Activated CD8-positive, alpha-beta memory T cell treated with anti-CD3 and anti-CD28 coated beads for 36 hours (primary cell): ENCODE measurements at regions not wholly inside any gene's neighbourhood (a gene's known extent, or its start where the extent isn't known, plus 50 kb on each side); places are given as distances from the start of the nearest gene placed in this dataset.

Experiments
- CTCF ChIA-PET: fragments of 350-600 bp; sonication (Branson Sonifier 250); formaldehyde crosslinking; loops from one replicate; lab custom pipeline; 2021; ENCODE audit warnings: antibody characterized with exemption; lab: Charles Lee
- POLR2A ChIA-PET: fragments of 350-600 bp; sonication (Branson Sonifier 250); formaldehyde crosslinking; loops from one replicate; lab custom pipeline; 2021; ENCODE audit warnings: antibody characterized with exemption; lab: Charles Lee

DNA sequence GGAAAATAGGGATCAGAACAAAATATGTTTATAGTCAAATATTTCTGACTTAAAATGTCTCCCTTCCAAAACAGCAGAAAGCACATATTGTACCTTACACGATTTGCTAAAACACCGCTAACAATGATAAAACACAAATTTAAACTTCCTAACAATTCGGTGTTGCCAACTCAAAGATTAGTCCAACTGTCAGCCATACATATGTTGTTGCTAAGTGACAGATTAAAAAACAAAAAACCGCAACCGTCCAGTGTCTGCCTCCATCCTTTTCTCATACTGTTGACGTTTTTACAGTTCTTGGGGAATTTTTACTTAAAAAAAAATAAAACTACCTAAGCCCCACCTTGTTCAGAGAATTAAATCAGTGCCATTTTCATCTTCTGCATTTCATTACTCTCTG is 118.0 kb downstream of the RAB11FIP2 start:
- POLR2A ChIA-PET, result no interaction called here

DNA sequence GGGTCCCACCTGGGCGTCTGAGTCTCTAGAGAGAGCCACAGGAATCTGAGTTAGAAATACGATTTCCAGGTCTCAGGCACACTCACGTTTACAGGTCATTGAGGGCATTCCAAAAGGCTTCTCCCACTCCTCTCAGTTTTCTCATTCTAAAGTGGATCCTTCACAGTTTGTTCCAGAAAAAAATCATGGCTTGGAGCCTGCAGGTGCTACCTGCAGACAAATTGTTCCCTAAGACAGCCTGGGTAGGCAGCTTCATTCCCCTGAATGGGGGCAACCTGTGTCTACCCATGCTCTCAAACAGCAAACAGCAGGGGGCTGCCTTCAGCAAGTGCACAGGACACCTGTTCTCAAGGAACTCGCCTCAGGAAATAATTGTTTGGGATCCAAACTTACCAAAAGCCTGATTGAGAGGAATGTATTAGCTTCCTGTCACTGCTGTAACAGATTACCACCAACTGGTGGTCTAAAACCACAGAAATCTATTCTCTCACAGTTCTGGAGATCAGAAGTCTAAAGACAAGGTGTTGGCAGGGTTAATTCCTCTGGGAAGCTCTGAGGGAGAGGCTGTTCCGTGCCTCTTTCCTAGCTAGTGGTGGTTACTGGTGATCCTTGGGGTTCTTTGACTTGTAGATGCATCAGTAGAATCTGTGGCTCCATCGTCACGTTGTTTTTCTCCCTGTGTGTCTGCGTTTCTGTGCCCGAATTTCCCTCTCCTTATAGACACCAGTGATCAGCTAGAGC is 117.2 kb downstream of the RAB11FIP2 start:
- POLR2A ChIA-PET, result no interaction called here
- CTCF ChIA-PET, result no interaction called here

More for the DNA sequence above, 118.0 kb downstream of the RAB11FIP2 start:
- CTCF ChIA-PET, result no interaction called here

DNA sequence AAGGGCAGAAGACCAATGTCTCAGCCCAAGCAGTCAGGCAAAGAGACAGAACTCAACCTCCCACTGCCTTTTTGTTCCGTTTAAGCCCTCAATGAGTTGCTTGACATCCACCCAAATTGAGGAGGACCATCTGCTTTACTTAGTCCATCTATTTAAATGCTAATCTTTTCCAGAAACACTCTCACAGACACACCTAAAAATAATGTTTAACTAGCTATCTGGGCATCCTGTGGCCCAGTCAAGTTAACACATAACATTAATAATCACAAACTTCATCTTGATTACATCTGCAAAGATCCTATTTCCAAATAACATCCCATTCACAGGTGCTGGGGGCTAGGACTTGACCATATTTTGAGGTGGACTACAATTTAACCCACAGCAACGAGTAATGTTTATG is 115.7 kb downstream of the RAB11FIP2 start:
- ChIA-PET POLR2A (no interaction called here), CTCF (no interaction called here)

DNA sequence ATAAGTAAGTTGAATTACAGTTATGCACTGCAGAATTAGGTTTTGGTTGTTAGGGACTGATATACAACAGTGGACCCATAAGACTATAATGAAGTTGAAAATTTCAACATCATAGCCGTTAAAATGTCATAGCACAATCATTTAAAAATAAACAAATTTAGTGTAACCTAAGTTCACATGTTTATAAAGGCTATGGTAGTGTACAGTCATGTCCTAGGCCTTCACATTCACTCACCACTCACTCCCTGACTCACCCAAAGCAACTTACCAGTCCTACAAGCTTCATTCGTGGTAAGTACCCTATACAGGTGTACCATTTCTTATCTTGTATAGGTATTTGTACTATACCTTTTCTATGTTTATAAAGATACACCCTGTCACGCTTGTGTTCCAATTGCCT is 113.7 kb downstream of the RAB11FIP2 start:
- POLR2A ChIA-PET, result no interaction called here
- CTCF ChIA-PET, result no interaction called here

DNA sequence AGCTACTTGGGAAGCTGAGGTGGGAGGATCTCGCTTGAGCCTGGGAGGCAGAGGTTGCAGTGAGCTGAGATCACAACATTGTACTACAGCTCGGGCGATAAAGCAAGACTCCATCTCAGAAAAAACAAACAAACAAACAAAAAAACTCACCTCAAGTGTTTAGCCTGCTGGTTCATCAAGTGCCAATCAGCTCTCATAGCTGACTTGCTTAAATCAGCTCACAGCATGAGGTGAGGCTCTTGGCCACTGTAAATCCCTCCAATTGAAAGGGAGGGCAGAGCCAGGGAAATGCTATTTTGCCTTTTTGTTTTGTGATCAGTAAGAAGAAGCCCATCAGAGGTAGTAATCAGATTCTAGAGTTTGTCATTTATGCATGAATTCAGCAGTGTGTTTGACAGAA is 112.3 kb downstream of the RAB11FIP2 start:
- POLR2A ChIA-PET, result no interaction called here
- CTCF ChIA-PET, result no interaction called here

DNA sequence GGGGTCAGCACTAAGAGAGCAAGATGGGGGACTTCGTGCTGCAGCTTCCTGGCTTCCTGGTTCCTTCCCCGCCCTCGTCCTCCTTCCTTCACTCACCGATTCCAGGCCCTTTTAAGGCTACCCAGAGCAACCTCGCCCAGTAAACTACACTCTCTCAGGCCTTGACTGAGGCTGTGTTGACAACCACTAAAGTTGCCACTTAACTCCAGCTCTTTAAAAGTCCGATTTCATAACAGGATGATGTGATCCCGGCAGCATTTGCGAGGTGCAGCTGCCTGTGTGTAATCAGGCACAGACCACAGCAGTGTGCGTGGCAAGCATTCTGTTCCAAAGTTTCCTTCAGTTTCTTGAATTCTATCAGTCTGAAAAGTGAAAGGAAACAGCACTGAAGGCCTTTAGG is 110.6 kb downstream of the RAB11FIP2 start:
- ChIA-PET POLR2A (no interaction called here), CTCF (no interaction called here)

DNA sequence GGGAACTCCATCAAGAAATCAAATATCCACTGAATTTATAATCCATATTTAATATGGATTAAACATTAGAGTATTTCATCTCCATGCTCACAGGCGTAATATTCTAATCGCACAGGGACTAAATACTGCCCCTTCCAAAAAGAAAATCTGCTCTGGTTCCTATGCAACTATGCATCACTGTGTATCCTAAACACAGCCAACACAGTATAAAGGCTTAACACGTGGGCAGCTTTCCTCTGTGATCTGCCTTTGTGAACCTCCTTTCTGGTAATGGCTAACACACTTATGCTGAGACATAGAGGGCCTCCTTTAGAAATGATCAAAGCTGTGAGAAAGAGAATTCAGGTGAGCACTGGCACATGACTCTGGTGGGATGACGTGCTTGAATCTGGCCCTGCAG is 110.2 kb downstream of the RAB11FIP2 start:
- ChIA-PET POLR2A (no interaction called here), CTCF (no interaction called here)

DNA sequence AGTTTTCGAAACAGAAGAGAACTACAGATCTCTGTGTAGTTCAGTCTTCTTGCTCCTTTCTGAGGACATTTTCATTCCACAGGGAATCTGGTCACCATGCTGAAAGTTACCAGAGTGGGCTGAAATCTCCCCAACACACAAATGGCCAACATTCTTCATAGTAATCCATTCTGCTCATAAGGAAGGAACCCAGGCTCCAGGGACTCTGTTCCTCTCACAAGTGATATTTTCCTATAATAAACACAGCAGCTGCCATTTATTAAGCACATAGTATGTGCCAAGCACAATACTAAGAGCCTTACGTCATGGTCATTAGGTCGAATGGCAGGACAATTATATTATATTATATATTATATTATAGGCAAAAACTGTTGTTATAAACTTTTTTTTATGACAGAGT is 109.8 kb downstream of the RAB11FIP2 start:
- ChIA-PET CTCF (no interaction called here), POLR2A (no interaction called here)

DNA sequence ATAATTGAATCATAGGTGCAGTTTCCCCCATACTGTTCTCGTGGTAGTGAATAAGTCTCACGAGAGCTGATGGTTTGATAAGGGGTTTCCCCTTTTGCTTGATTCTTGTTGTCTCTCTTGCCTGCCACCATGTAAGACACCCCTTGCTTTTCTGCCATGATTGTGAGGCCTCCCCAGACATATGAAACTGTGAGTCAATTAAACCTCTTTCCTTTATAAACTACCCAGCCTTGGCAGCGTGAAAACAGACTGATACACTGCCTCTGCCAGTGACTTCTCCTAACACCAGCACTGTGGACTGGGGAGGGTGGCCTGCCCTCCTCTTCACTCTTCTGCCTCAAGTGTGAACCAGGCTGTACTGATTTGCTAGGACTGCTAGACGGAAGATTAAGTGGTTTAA is 108.6 kb downstream of the RAB11FIP2 start:
- ChIA-PET POLR2A (no interaction called here), CTCF (no interaction called here)

DNA sequence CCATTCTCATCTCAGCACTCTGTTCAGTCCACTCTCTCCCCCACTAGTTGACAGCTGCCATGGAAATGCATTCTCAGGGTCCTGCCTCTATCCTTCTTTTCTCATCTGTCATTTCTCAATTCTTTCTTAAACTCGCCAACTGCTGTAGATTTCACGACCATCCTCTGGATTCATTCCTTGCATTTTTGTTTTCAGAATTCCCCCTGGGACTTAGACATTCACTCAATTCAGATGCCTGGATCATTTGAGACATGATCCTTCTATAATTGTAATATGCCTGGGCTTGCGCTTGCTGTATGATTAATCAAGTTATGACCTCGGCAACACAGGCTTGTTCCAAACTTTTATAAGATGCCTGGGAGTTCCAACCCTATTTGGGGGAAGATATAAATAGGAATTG is 104.5 kb downstream of the RAB11FIP2 start:
- ChIA-PET CTCF (no interaction called here), POLR2A (no interaction called here)

DNA sequence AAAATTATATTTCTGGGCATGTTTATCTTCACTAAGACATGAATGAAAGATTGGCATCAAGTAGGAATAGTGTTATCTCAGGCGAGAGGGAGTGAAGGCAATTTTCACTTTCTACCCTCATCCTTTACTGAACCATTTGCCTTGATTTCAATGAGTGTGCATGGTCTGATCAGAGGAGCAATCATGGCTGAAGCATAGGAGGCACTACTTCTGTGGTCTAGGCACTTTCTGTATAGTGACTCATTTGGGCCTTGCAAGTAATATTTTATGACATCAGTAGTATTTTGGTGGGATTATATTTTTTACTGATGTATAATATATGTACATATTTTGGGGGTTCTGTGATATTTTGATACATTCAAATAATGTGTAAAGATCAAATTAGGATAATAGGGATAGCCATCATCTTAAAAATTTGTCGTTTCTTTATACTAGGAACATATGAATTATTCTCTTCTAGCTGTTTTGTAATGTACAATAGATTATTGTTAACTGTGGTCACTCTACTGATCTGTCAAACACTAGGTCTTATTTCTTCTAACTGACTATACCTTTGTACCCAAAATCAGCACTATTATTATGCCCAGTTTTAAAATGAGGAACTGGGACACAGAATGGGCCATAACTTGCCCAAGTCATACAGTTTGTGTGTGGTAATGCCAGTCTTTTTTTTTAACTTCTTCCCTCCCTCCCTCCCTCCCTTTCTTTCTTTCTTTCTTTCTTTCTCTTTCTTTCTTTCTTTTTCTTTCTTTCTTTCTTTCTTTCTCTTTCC is 101.9 kb downstream of the RAB11FIP2 start:
- POLR2A ChIA-PET, result no interaction called here
- CTCF ChIA-PET, result no interaction called here

DNA sequence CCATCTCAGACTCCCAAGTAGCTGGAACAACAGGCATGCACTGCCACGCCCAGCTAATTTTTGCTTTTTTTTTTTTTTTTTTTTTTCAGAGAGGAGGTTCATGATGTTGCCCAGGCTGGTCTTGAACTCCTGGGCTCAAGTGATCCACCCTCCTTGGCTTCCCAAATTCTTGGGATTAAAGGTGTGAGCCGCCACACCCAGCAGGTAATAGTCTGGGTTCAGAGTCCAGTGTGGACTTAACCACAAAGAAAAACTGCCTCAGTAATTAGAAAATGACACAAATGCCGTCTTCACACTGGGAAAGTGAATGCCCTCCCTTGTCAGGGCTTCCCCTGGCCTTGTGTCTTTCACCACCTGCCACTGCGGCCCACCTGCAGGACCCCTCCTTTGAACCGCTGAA is 101.1 kb downstream of the RAB11FIP2 start:
- ChIA-PET POLR2A (no interaction called here), CTCF (no interaction called here)

DNA sequence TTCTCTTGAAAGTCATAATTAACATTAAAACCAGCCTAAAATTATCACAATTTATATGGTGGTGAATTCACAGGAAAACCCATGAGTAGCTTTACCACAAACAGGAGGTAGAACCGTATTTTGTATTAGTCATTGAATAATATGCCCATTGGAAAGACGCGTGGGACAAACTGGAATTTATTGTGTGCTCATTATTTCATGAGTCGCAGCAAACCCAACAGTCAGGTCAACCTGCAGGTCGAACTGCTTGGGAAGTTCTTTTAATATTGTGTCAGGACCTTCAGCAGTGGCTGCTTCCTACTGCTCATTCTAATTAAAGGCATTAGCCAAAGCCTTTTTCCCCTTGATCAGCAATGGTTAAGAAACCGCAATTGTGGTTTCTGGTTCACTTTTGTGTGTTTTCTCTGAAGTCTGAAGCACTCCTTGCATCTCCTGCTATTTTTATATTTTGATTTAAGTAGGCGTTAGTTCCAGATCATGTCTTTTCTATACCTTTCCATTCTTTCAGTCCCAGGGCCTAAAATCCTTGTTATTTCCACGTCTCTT is 100.1 kb downstream of the RAB11FIP2 start:
- CTCF ChIA-PET, result no interaction called here

DNA sequence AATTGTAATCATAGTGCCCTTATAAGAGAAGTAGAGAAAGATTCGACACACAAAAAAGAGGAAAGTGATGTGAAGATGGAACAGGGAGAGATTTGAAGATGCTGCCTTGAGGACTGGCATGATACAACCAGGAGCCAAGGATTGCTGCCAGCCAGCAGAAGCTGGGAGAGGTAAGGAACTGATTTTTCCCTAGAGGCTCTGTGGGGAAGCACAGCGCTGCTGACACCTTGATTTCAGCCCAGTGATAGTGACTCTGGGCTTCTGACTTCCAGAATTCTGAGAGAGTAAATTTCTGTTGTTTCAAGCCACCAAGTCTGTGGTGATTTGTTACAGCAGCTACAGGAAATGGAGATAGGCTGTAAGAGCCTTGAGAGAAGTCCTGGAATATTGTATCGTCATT is 98.2 kb downstream of the RAB11FIP2 start:
- ChIA-PET CTCF (no interaction called here), POLR2A (no interaction called here)

More for the DNA sequence above, 100.1 kb downstream of the RAB11FIP2 start:
- POLR2A ChIA-PET, result no interaction called here

DNA sequence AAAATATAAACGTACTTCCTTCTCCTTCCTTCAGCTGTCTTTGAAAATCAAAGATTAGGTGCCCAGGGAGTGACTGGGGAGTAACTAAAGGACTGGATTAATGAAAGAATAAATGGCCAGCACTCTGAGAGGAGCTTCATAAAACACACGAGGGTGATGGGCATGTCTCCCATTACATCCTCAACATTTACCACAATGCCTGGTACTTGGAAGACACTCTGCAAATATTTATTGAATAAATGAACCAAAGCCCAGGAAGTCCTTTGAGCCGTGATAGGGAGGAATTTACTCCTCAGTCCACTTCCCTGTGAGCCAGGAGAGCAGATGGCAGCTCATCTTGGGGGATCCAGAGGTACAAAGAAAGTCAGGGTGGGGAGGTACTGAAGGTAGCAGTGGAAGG is 96.3 kb downstream of the RAB11FIP2 start:
- CTCF ChIA-PET, result no interaction called here
- POLR2A ChIA-PET, result no interaction called here
